A549 (cell line): ENCODE measurements at regions not wholly inside any gene's neighbourhood (a gene's known extent, or its start where the extent isn't known, plus 50 kb on each side); places are given as distances from the start of the nearest gene placed in this dataset.

Experiments used
- BHLHE40 ChIP-seq: IDR thresholded peaks from 2 replicates; pipeline ENCODE4 v1.6.1; 2012; ENCODE audit warnings: low read depth, low read length, inconsistent platforms
- EHMT2 ChIP-seq: fragments of 200-600 bp; sonication (generic); IDR thresholded peaks from 2 replicates; pipeline ENCODE4 v1.6.1; 2016; ENCODE audit warnings: antibody characterized with exemption, low read depth, mild to moderate bottlenecking, moderate library complexity
- EP300 ChIP-seq, 2 experiments: fragments of >200 bp; sonication (Bioruptor Twin); formaldehyde crosslinking; IDR thresholded peaks; 2 replicates in 1 of 2; 3 replicates in 1 of 2; pipeline ENCODE4 v1.6.1; 2016 to 2017
- KDM1A ChIP-seq: fragments of 200-600 bp; sonication (generic); IDR thresholded peaks from 2 replicates; pipeline ENCODE4 v1.6.1; 2016; ENCODE audit warnings: low read depth, mild to moderate bottlenecking
- MAFK ChIP-seq: fragments of 450-650 bp; IDR thresholded peaks from 2 replicates; pipeline ENCODE4 v1.6.1; 2014; ENCODE audit not compliant: partially characterized antibody
- MYC ChIP-seq: IDR thresholded peaks from 2 replicates; pipeline ENCODE4 v1.6.1; 2012; ENCODE audit warnings: mild to moderate bottlenecking, inconsistent platforms, low read length, improper control_type of control experiment, borderline replicate concordance
- POLR2A ChIP-seq: IDR thresholded peaks from 2 replicates; pipeline ENCODE4 v1.6.1; 2012; ENCODE audit warnings: mild to moderate bottlenecking, low read length
- ZNF302 ChIP-seq: fragments of 250-450 bp; sonication (Bioruptor Pico); IDR thresholded peaks from 2 replicates; pipeline ENCODE4 v1.9.0; 2021; ENCODE audit warnings: inconsistent platforms, mild to moderate bottlenecking, moderate library complexity
- TF ChIP-seq, protein P1 (sequence below): fragments of >200 bp; sonication (Bioruptor Twin); formaldehyde crosslinking; IDR thresholded peaks from 3 replicates; pipeline ENCODE4 v1.5.1; 2016
- TF ChIP-seq, protein P2 (sequence below): fragments of 200-600 bp; sonication (generic); IDR thresholded peaks from 2 replicates; pipeline ENCODE4 v1.6.1; 2016; ENCODE audit warnings: antibody characterized with exemption, mild to moderate bottlenecking, moderate library complexity
- TF ChIP-seq, protein P3 (sequence below): IDR thresholded peaks from 2 replicates; pipeline ENCODE4 v1.6.1; 2012
- TF ChIP-seq, protein P4 (sequence below): fragments of 150-350 bp; IDR thresholded peaks from 2 replicates; pipeline ENCODE4 v1.6.1; 2014; ENCODE audit warnings: low read depth, mild to moderate bottlenecking, low read length

DNA sequence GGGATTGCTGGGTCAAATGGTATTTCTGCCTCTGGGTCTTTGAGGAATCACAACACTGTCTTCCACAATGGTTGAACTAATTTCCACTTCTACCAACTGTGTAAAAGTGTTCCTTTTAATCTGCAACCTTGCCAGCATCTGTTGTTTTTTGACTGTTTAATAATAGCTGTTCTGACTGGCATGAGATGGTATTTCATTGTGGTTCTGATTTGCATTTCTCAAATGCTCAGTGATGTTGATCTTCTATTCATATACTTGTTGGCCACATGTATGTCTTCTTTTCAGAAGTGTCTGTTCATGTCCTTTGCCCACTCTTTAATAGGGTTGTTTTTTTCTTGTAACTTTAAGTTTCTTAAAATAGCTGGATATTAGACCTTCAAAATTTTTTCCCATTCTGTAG is 150.0 kb upstream of the FRMD6 start:
- TF ChIP-seq, protein P1, sequence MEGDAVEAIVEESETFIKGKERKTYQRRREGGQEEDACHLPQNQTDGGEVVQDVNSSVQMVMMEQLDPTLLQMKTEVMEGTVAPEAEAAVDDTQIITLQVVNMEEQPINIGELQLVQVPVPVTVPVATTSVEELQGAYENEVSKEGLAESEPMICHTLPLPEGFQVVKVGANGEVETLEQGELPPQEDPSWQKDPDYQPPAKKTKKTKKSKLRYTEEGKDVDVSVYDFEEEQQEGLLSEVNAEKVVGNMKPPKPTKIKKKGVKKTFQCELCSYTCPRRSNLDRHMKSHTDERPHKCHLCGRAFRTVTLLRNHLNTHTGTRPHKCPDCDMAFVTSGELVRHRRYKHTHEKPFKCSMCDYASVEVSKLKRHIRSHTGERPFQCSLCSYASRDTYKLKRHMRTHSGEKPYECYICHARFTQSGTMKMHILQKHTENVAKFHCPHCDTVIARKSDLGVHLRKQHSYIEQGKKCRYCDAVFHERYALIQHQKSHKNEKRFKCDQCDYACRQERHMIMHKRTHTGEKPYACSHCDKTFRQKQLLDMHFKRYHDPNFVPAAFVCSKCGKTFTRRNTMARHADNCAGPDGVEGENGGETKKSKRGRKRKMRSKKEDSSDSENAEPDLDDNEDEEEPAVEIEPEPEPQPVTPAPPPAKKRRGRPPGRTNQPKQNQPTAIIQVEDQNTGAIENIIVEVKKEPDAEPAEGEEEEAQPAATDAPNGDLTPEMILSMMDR, result no peak
- TF ChIP-seq EHMT2 (no peak), POLR2A (no peak), MAFK (no peak), BHLHE40 (no peak), EP300 (IDR thresholded peaks at IDR 0.05) (no peak), MYC (no peak), KDM1A (no peak), ZNF302 (CRISPR knock-in tag) (no peak)
- TF ChIP-seq, protein P2, sequence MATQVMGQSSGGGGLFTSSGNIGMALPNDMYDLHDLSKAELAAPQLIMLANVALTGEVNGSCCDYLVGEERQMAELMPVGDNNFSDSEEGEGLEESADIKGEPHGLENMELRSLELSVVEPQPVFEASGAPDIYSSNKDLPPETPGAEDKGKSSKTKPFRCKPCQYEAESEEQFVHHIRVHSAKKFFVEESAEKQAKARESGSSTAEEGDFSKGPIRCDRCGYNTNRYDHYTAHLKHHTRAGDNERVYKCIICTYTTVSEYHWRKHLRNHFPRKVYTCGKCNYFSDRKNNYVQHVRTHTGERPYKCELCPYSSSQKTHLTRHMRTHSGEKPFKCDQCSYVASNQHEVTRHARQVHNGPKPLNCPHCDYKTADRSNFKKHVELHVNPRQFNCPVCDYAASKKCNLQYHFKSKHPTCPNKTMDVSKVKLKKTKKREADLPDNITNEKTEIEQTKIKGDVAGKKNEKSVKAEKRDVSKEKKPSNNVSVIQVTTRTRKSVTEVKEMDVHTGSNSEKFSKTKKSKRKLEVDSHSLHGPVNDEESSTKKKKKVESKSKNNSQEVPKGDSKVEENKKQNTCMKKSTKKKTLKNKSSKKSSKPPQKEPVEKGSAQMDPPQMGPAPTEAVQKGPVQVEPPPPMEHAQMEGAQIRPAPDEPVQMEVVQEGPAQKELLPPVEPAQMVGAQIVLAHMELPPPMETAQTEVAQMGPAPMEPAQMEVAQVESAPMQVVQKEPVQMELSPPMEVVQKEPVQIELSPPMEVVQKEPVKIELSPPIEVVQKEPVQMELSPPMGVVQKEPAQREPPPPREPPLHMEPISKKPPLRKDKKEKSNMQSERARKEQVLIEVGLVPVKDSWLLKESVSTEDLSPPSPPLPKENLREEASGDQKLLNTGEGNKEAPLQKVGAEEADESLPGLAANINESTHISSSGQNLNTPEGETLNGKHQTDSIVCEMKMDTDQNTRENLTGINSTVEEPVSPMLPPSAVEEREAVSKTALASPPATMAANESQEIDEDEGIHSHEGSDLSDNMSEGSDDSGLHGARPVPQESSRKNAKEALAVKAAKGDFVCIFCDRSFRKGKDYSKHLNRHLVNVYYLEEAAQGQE, result no peak
- TF ChIP-seq, protein P3, sequence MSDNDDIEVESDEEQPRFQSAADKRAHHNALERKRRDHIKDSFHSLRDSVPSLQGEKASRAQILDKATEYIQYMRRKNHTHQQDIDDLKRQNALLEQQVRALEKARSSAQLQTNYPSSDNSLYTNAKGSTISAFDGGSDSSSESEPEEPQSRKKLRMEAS, result no peak
- TF ChIP-seq, protein P4, sequence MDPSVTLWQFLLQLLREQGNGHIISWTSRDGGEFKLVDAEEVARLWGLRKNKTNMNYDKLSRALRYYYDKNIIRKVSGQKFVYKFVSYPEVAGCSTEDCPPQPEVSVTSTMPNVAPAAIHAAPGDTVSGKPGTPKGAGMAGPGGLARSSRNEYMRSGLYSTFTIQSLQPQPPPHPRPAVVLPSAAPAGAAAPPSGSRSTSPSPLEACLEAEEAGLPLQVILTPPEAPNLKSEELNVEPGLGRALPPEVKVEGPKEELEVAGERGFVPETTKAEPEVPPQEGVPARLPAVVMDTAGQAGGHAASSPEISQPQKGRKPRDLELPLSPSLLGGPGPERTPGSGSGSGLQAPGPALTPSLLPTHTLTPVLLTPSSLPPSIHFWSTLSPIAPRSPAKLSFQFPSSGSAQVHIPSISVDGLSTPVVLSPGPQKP, result no peak
